Central memory CD4-positive, alpha-beta T cell (primary cell): ENCODE measurements at regions not wholly inside any gene's neighbourhood (a gene's known extent, or its start where the extent isn't known, plus 50 kb on each side); places are given as distances from the start of the nearest gene placed in this dataset.

Experiments
- DNase-seq: peaks from one replicate; pipeline ENCODE4 v3.0.0; 2022

GRCh38 chr3:16114930-16115329, 59.5 kb upstream of the GALNT15 start:
- no peak for DNase-seq

- DNase-seq: no peak
Observed at GRCh38 chr3:16118396-16118795, 56.1 kb upstream of the GALNT15 start.

GRCh38 chr3:16119887-16120286, 54.6 kb upstream of the GALNT15 start:
- DNase-seq: no peak

GRCh38 chr3:16121391-16121790, 53.1 kb upstream of the GALNT15 start:
- DNase-seq: no peak

- no peak for DNase-seq
Observed at GRCh38 chr3:16122155-16122554, 52.3 kb upstream of the GALNT15 start.

GRCh38 chr3:16122661-16123060, 51.8 kb upstream of the GALNT15 start:
- no peak for DNase-seq

- DNase-seq: no peak
Observed at GRCh38 chr3:16124636-16125035, 49.8 kb upstream of the GALNT15 start.
